Tongue (tissue), 1 donor: ENCODE measurements at regions not wholly inside any gene's neighbourhood (a gene's known extent, or its start where the extent isn't known, plus 50 kb on each side); places are given as distances from the start of the nearest gene placed in this dataset.

ENCODE experiments used
- DNase-seq: peaks from one replicate; pipeline ENCODE4 v3.0.0-alpha.2; 2015

DNA sequence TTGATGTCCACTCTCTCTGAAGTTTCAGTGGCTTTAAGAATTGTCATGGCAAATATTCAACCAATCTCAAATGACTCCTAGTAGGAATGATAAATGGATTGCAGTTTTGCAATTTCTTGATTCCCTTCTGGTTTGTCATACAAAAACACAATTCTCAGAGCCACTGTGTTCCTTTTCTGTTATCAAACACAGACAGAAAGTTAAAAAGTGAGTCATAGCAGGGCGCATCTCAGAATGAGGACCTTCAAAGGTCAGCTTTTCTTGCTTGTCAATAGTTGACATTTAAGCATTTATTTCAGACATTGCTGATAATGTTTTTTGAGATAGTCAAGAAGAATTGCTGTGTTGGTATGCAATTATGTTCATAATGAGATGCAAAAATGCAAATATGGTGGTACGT, 405.9 kb downstream of the NR2F2 start:
- no peak for DNase-seq

- DNase-seq: no peak
Measured at GRCh38 chr15:96737408-96737807, 406.9 kb downstream of the NR2F2 start.

DNA sequence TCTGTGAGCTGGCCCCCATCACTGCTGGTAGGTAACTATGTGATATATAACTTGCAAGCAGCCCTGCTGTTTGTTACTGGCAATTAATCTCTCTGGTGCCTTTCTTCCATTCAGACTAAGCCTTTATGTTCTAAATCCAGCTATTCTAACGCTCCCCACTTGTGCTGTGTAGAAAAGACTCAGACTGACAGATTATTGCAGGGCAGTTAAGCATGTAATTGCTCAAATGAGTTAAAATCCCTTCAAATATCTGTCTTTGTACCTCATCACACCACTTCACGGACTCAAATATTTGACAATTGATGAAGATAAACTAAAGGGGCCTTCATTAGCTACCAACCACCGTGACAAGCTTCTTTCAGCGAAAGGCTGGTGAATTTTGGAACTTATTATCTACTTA, 416.2 kb downstream of the NR2F2 start:
- DNase-seq: no peak

- DNase-seq: peak; percentile 6
Measured at GRCh38 chr15:96747291-96747690, 416.8 kb downstream of the NR2F2 start.

DNA sequence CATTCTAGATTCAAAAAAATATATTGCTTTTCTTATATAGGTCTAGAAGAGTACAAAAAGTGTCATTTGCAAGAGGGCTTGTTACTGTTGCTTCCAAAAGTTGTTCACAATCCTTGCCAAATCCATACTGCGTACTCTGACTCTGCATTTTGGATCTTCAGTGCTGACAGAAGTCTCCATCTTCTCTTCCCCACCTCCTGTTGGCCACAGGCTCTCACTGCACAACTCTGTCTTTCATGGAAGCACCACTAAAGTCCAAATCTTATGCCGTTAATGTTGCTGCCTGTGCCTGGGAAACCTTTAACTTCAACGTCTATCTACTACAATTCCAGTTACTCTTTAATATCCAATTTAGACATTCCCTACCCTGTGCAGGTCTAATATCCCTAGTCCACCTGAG, 419.9 kb downstream of the NR2F2 start:
- DNase-seq: no peak

- DNase-seq: peak; percentile 16
Measured at GRCh38 chr15:96756146-96756545, 425.6 kb downstream of the NR2F2 start.

GRCh38 chr15:96756656-96757055, 426.2 kb downstream of the NR2F2 start:
- no peak for DNase-seq

DNA sequence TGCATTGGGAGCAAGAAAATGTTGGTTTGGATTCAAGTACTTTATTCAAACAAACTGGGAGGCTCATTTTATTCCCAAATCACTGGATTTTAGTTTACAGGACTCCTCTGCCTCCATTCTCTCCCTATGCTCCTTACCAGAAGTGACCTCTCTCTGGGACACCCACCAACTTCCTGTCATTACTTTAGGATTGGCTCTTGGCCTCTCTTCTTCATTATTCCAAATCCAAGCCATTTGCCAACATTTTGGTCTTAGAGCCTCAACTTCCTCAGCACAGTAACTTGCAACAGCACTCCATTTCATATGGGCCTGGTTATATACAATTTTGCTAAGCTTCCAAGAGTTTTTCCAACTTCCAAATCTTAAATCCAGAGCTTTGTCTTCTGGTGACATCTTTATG, 432.1 kb downstream of the NR2F2 start:
- no peak for DNase-seq

DNA sequence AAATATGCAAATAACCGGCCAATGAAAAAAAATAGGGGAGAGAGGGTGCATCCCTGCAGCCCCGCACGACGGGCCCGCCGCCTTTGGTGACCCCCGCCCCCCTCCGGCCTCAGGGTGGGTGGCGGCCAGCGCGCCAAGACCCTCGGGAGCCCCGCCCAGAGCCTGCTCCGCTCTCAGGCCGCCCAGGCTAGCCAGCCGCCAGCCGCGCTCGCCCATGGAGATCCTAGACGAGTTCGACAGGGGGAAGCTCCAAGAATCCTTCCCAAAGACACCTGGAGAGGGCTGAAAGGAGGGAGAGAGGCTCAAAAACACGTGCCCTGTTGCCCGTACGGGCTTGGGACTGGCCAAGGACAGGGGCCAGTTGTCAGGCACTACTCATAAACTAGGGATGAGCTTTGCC, 434.0 kb downstream of the NR2F2 start:
- no peak for DNase-seq

DNA sequence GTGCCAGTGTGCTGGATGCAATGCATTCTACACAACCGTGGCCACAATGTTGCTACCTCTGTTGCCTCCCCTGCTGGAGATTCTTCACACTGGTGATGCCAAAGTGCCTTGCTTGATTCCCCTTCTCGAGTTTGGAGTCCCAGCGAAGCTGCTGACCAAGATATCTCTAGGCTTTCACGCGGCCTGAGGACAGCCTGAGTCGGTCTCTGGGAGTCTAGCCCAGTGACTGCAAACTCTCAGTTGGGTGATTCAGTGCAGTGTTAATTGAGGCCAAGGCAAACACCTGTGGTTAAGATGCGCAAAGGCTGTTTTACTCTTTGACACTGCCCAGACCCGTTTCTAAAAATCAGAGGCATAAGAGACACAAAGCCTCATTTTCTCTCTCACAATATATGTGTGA, 434.4 kb downstream of the NR2F2 start:
- no peak for DNase-seq

DNA sequence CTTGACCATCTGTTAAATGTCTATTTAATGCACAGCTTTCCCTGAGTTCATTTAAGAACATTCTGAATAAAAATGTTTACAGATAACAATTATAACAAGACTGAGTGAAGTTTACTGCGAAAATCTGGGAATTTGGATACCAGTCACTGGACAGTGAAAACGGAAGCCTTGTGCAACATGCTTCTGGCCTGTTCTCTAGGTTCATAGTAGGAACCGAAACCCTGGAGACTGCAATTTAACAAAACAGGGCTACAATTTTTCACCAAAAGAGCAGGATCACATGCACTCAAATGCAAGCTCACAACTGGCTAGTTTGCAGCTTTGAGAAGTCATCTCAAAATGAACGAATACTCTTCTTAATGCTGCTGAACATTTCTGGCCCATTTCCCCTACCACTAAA, 435.9 kb downstream of the NR2F2 start:
- DNase-seq: no peak

GRCh38 chr15:96767703-96768434, 437.4 kb downstream of the NR2F2 start:
- DNase-seq: no peak

- DNase-seq: no peak
Measured at GRCh38 chr15:96768435-96768789, 437.9 kb downstream of the NR2F2 start.

DNA sequence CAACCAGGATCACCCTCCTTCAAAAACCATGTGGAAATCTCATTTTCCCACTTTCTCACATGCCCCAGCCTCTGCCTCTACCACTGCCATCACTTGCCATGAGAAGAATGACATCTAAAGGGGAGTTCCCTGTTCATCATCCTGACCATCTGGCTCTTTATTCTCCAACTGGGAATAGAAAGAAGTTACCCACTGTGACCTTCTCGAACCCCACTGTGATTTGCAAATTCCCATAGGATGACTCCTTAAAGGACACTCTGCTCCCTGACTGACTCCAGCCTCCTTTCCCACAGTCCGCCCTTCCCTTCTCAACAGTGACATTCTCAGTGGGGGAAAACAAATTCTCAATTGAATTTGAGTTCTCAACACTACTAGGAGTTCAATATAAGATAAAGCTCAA, 440.5 kb downstream of the NR2F2 start:
- DNase-seq: no peak

DNA sequence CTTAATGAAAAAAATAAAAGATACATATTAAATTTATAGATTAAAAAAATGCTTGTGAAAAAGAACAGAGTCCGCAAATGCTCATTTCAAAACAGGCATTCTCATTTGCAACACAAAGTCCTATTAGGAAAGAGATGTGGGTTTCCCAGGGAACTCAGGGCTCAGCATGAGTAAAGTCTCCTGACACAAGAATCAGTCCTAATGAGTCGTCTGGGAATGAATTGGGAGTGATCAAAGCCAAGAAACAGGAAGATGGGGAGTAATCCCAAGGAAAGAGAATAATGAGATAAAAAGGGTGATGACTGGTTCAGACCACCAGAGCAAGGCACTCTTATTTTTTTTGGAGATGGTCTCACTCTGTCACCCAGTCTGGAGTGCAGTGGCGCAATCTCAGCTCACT, 443.7 kb downstream of the NR2F2 start:
- DNase-seq: no peak

- no peak for DNase-seq
Measured at GRCh38 chr15:96783746-96784145, 453.2 kb downstream of the NR2F2 start.

DNA sequence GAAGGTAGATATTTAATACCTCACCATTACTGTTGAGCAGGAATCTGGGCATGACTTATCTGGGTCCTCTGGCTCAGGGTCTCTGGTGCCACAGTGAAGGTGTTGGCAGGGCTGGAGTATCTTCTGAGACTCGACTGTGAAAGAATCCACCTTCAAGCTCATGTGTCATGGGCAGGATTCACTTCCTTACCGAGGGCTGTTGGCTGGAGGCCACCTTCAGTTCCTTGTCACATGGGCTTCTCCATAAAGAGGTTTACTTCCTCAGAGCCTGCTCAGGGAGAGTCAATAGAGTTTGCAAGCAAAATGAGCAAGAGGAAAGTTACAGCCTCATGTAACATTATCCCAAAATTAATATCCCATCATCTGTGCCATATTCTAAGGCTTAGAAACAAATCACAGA, 459.5 kb downstream of the NR2F2 start:
- no peak for DNase-seq

GRCh38 chr15:96792216-96792615, 461.7 kb downstream of the NR2F2 start:
- DNase-seq: no peak

GRCh38 chr15:96796841-96797240, 466.3 kb downstream of the NR2F2 start:
- no peak for DNase-seq

GRCh38 chr15:96801576-96802150, 471.2 kb downstream of the NR2F2 start:
- no peak for DNase-seq

GRCh38 chr15:96802611-96803255, 472.2 kb downstream of the NR2F2 start:
- DNase-seq: no peak

GRCh38 chr15:96804754-96805153, 474.3 kb downstream of the NR2F2 start:
- no peak for DNase-seq

GRCh38 chr15:96807361-96807760, 476.9 kb downstream of the NR2F2 start:
- no peak for DNase-seq

DNA sequence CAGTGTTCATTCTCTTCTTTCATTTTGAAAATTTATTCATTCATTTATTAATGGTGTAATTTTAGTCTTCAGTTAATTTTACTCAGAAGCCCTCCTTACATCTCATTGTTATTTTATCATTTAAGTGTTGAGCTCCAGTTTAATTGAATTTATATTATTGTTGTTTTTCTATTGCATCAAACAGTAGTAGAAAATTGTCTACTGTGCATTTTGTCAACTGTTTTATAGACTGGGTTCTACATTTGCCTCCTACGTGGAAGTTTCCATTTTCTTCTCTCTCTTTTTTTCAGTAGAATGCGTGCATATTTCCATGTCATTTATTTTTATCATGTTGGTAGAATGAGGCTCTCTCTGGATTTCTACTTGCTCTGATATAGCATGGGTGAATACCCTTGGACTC, 487.4 kb downstream of the NR2F2 start:
- DNase-seq: no peak
